ENCODE measurements at regions not wholly inside any gene's neighbourhood (a gene's known extent, or its start where the extent isn't known, plus 50 kb on each side); places are given as distances from the start of the nearest gene placed in this dataset.

DNA sequence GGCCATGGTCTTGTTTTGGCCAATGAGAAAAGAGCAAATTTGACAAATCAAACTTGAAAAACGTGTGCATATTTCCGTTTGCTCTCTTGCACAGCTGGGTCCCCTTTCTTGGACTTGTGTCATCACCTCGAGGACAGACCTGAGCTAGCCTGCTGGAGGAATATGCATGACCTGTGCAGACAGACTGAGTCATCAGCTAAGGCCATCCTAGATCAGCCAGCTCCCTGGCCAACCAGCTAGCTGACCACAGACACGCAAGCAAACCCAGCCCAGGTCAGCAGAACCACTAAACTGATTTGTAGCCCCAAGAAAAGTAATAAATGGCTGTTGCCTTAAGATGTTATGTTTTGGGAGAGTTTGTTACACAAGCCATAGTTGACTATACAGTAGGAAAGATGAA is 61.3 kb upstream of the PAX3 start:
- TF ChIP-seq, protein P1, sequence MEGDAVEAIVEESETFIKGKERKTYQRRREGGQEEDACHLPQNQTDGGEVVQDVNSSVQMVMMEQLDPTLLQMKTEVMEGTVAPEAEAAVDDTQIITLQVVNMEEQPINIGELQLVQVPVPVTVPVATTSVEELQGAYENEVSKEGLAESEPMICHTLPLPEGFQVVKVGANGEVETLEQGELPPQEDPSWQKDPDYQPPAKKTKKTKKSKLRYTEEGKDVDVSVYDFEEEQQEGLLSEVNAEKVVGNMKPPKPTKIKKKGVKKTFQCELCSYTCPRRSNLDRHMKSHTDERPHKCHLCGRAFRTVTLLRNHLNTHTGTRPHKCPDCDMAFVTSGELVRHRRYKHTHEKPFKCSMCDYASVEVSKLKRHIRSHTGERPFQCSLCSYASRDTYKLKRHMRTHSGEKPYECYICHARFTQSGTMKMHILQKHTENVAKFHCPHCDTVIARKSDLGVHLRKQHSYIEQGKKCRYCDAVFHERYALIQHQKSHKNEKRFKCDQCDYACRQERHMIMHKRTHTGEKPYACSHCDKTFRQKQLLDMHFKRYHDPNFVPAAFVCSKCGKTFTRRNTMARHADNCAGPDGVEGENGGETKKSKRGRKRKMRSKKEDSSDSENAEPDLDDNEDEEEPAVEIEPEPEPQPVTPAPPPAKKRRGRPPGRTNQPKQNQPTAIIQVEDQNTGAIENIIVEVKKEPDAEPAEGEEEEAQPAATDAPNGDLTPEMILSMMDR (IDR thresholded peaks at IDR 0.05; ENCODE audit: extremely low read depth in 1 of 2, insufficient read depth in 1 of 2, low read depth in 1 of 2, low read length in 2 of 2): no peak
- TF ChIP-seq EZH2 (IDR thresholded peaks at IDR 0.05; ENCODE audit: borderline replicate concordance, low read depth, low read length, severe bottlenecking): no peak
